ENCODE measurements at regions not wholly inside any gene's neighbourhood (a gene's known extent, or its start where the extent isn't known, plus 50 kb on each side); places are given as distances from the start of the nearest gene placed in this dataset.

- no peak overlapping the region for H3K27ac Mint-ChIP-seq
- H3K36me3 Mint-ChIP-seq (ENCODE audit: insufficient read depth in 1 of 3, low read depth in 3 of 3): no peaks in the 10 kb centered on the region; a peak in 1 of 7 replicates
- no peak overlapping the region for H2AFZ ChIP-seq (ENCODE audit: low read length)
- no peaks in the 10 kb centered on the region for H3K79me1 ChIP-seq (ENCODE audit: insufficient read depth, low read depth, low read length, poor library complexity, severe bottlenecking)
- no peaks in the 10 kb centered on the region for H3K4me1 ChIP-seq (ENCODE audit: insufficient read depth, low read length)
- no peak overlapping the region for H3K4me3 Mint-ChIP-seq
- H3K9me3 ChIP-seq (ENCODE audit: control insufficient read depth, low read depth, low read length): no peaks in the 10 kb centered on the region
- no peaks in the 10 kb centered on the region for H3K23me2 ChIP-seq (ENCODE audit: insufficient read length, low read depth, low read length, poor library complexity, severe bottlenecking)
- no peak overlapping the region for H2BK5ac ChIP-seq (ENCODE audit: insufficient read length, low read length)
- H3K4me2 ChIP-seq (ENCODE audit: insufficient read depth, insufficient read length, low read length): no peak overlapping the region
- H3K56ac ChIP-seq (ENCODE audit: insufficient read length, low read depth, low read length): no peak overlapping the region
- no peaks in the 10 kb centered on the region for H4K20me1 ChIP-seq (ENCODE audit: control insufficient read depth, insufficient read depth, insufficient read length)
- H3K79me2 ChIP-seq (ENCODE audit: insufficient read depth, low read length): no peaks in the 10 kb centered on the region
- H3T11ph ChIP-seq (ENCODE audit: low read length): no peak overlapping the region
- no peak overlapping the region for H4K5ac ChIP-seq (ENCODE audit: insufficient read length, low read depth, low read length)
- peaks cover 23 to 32% of the 10 kb centered on the region in 2 experiments for H3K4me1 Mint-ChIP-seq
- H3K27me3 Mint-ChIP-seq (ENCODE audit: low read depth): no peaks in the 10 kb centered on the region; the same call in 1 of the 2 replicates
- H2BK120ac ChIP-seq (ENCODE audit: low read depth, low read length, poor library complexity, severe bottlenecking): no peak overlapping the region
- H4K91ac ChIP-seq (ENCODE audit: insufficient read length, low read depth, low read length): no peak overlapping the region
- no peak overlapping the region for H2BK12ac ChIP-seq (ENCODE audit: insufficient read length, low read depth, low read length)
- no peak overlapping the region for H2BK20ac ChIP-seq (ENCODE audit: low read depth, low read length, poor library complexity, severe bottlenecking)
- H2BK15ac ChIP-seq (ENCODE audit: low read depth, low read length): no peak overlapping the region
- no peak overlapping the region for H3K14ac ChIP-seq (ENCODE audit: insufficient read depth, low read length)
- H4K8ac ChIP-seq (replicated peaks; ENCODE audit: insufficient read length, low read depth, low read length): no peak overlapping the region
- no peak for DNase-seq
- H3K4ac ChIP-seq (ENCODE audit: low read depth, low read length): no peak overlapping the region
- no peak overlapping the region for H3K9ac ChIP-seq (ENCODE audit: extremely low read depth, insufficient read length, low read length)
- no peaks in the 10 kb centered on the region for H3K27me3 ChIP-seq (ENCODE audit: insufficient read depth, low read length)
- no peak for TF ChIP-seq CTCF (conservative IDR thresholded peaks at IDR 0.05)
- H3K23ac ChIP-seq (ENCODE audit: insufficient read length, low read depth, low read length): no peak overlapping the region
- H2AK5ac ChIP-seq (ENCODE audit: insufficient read length, low read length): no peak overlapping the region
- H3K27ac ChIP-seq (ENCODE audit: insufficient read length, low read depth, low read length): no peak overlapping the region
- H3K18ac ChIP-seq (ENCODE audit: insufficient read length, low read depth, low read length): no peak overlapping the region
- H3K9me3 Mint-ChIP-seq: peaks cover 0 to 3% of the 10 kb centered on the region in 2 experiments; a peak in 1 of 5 replicates
Observed at GRCh38 chr5:5700549-5700948, 278.1 kb downstream of the ICE1 start.
